GM12873 (cell line): ENCODE measurements at regions not wholly inside any gene's neighbourhood (a gene's known extent, or its start where the extent isn't known, plus 50 kb on each side); places are given as distances from the start of the nearest gene placed in this dataset.

Experiments
- CTCF ChIP-seq: IDR thresholded peaks from 2 replicates; pipeline ENCODE4 v1.5.1; 2012; ENCODE audit warnings: low read depth, mild to moderate bottlenecking, moderate library complexity, low read length, control low read depth; ENCODE audit not compliant: insufficient read depth; ENCODE audit errors: missing control alignments

DNA sequence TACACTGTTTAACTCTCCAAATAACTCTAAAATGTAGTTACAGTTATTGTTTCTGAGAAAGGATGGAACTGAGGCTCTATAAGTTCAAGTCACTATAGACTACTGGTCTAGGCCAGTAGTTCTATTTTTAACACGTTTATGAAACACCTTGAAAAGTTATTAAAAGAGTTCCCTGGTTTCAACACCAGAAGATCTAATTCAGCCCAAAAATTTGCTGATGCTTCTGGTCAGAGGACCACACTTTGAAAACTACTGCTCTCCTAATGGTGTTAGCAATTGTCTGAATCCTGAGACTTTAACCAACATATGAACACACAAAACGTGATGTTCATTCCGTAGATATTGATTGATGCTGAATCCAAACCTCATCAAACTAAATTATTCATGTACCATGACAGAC, 658.6 kb upstream of the STEAP1 start:
- no peak for TF ChIP-seq CTCF

- TF ChIP-seq CTCF: no peak
Observed at GRCh38 chr7:89500084-89500483, 654.2 kb upstream of the STEAP1 start.

- TF ChIP-seq CTCF: no peak
Observed at GRCh38 chr7:89503281-89503680, 651.0 kb upstream of the STEAP1 start.

DNA sequence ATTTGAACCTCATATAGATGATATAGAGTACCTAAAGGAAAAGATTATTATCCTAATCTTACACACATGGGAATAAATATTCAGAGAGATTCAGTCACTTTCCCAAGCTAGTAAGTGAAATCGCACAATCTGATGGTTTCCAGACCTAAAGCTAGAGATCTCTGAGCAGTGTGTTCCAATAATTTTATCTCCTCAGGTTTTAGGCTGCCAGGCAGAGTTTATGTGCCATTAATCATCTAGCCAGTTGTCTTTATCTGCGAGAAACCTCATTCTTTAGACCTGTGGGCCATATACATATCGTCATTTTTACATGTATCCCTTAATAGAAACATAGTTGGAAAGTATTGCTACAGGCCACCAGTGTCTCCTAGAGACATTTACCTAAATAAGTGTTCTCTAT, 647.2 kb upstream of the STEAP1 start:
- TF ChIP-seq CTCF: no peak

- TF ChIP-seq CTCF: no peak
Observed at GRCh38 chr7:89511900-89512299, 642.4 kb upstream of the STEAP1 start.

GRCh38 chr7:89514970-89515369, 639.3 kb upstream of the STEAP1 start:
- TF ChIP-seq CTCF: no peak

- no peak for TF ChIP-seq CTCF
Observed at GRCh38 chr7:89517815-89518214, 636.5 kb upstream of the STEAP1 start.
